ENCODE measurements at regions not wholly inside any gene's neighbourhood (a gene's known extent, or its start where the extent isn't known, plus 50 kb on each side); places are given as distances from the start of the nearest gene placed in this dataset.
A peak's percentile ranks its signal among the peaks of the same experiment; 100 is the strongest.
"Not testable (repeated sequence)": the region's sequence is repeated elsewhere in the genome, so short reads cannot be mapped to it uniquely, and the experiment has no call there.

DNA sequence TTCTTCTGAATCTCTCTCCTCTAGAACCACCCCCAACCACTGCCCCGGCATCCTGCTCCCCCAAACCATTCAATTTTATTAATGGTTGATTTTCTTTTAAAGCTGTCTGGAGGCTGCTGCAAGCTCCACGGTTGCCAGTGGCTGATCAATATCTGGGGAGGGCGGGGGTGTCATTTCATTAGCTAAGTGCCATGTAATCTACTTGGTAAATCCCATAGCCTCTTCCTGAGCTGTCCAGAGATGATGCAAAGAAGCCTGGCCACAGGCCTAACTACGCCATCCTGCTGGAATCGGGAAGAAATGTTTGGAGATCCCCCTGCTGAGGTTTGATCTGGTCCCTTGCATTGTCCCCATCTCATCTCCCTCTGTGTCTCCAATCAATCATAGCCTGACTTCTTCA, 440.1 kb downstream of the MIAT start:
- no peak for DNase-seq (ENCODE audit: low spot score)

- DNase-seq (ENCODE audit: low spot score) = peak; percentile 16
Observed at GRCh38 chr22:27097933-27098332, 440.5 kb downstream of the MIAT start.

GRCh38 chr22:27099946-27100722, 442.7 kb downstream of the MIAT start:
- no peak for DNase-seq (ENCODE audit: low spot score)

GRCh38 chr22:27100789-27101188, 443.4 kb downstream of the MIAT start:
- DNase-seq (ENCODE audit: low spot score) = peak; percentile 43

DNA sequence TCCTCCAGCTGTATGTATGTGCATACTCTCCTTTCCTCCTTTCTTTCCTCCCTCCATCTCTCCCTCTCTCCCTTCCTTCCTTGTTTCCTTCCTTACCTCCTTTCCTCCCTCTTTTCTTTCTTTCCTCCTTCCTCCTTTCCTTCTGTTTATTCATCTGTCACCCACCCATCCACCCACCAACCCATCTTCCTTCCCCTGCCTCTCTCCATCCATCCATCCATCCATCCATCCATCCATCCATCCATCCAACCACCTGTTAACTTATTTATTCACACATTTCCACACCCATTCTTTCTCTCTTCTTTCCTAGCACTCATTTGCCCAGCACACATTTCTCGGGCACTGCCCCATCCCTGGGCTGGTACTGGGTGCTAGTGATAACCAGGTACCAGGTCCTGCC, 443.9 kb downstream of the MIAT start:
- no peak for DNase-seq (ENCODE audit: low spot score)

DNA sequence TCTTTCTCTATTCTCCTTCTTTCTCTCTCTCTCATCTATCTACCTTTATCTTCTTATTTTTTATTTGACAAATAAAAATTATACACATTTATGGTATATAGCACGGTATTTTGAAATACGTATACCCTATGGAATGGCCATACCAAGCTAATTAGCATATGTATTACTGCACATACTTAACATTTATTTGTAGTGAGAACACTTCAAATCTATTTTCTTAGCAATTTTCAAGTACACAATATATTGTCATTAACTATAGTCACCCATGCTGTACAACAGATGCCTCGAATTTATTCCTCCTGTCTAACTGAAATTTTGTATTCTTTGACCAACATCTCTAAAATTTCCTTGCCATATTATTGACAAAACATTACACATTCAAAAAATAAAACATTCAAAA, 447.1 kb downstream of the MIAT start:
- DNase-seq (ENCODE audit: low spot score) = no peak

GRCh38 chr22:27105142-27106025, 448.0 kb downstream of the MIAT start:
- no peak for DNase-seq (ENCODE audit: low spot score)

- DNase-seq (ENCODE audit: low spot score) = no peak
Observed at GRCh38 chr22:27106985-27107384, 449.6 kb downstream of the MIAT start.

DNA sequence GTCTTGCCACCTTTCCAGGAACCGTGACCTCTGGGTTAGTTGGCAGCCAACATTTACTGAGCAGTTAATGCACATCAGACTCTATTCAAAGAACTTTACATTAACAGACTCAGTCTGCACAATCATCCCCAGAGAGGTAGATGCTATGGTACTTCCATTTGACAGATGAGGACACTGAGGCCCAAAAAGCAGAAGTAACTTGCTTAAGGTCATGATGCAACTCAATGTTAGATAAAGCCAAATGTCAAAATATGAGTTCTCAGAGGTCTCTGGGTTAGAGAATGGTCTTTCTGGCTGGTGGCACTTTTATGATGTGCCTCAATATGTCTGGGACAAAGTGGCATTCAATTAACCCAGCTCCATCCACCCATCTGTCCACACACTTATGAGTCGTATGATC, 450.0 kb downstream of the MIAT start:
- no peak for DNase-seq (ENCODE audit: low spot score)

DNA sequence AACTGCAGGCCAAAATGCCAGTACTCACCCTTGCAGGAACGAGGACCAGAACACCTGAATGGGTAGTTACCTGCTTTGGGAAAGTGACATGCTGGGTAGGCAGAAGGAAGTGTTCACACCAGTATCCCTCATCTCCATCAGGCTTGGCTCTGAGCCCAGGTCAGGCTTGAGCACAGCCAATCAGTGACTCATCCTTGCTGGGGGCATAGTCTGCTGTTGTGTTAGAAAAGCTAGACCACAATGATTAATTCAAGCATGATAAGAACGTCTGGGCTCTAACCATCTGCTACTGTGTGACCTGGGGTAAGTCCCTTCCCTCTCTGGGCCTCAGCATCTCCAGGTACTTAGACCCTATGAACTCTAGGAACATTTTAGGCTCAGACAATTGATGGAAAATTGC, 450.4 kb downstream of the MIAT start:
- DNase-seq (ENCODE audit: low spot score) = peak; percentile 86

GRCh38 chr22:27108425-27109114, 451.2 kb downstream of the MIAT start:
- no peak for DNase-seq (ENCODE audit: low spot score)

DNA sequence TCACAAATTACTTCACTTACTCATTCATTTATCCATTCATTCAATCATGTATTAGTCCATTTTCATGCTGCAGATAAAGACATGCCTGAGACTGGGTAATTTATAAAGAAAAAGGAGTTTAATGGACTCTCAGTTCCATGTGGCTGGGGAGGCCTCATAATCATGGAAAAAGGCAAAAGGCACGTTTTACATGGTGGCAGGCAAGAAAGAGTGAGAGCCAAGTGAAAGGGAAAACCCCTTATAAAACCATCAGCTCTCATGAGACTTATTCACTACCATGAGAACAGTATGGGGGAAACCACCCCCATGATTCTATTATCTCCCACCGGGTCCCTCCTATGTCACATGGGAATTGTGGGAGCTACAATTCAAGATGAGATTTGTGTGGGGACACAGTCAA, 452.0 kb downstream of the MIAT start:
- DNase-seq (ENCODE audit: low spot score) = not testable (repeated sequence)

GRCh38 chr22:27110665-27111451, 453.5 kb downstream of the MIAT start:
- DNase-seq (ENCODE audit: low spot score) = peak; percentile 61

DNA sequence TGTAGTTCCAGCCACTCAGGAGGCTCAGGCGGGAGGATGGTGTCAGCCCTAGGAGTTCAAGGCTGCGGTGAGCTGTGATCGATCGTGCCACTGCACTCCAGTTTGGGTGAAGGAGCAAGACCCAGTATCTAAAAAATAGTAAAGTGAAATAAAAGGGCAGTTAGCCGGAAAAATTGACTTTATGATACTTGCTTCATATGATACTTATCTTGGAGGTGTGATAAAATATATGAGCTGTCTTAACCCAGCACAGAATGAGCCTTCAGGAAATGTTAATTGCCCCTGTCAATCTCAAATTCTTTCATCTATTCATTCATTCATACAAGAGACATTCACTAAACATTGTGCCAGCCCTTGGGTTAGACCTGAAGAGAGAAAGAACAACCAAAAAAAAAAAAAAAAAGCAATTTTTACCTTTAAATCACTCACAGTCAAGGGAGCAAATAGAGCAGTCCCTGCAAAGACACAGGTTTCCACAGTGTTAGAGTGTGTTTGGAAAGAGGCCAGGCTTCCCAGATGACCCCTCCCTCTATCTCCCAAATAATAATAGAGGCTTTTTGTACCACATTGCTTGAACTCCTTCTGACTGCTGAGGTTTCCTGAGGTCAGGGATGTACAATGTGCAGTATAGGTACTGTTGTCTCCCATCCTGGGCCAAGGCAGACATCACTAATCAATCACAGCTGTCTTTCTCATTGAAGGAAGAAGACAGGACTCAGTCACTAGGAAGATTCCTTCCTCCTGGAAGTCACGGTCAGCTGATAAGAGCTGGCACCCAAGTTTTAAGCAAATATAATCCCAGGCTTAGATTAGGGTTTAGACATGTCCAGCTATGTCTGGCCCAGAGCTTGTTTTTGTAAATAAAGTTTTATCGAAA, 454.6 kb downstream of the MIAT start:
- no peak for DNase-seq (ENCODE audit: low spot score)

GRCh38 chr22:27113211-27113635, 455.8 kb downstream of the MIAT start:
- peak; percentile 89 for DNase-seq (ENCODE audit: low spot score)

GRCh38 chr22:27113641-27114040, 456.3 kb downstream of the MIAT start:
- DNase-seq (ENCODE audit: low spot score) = no peak

DNA sequence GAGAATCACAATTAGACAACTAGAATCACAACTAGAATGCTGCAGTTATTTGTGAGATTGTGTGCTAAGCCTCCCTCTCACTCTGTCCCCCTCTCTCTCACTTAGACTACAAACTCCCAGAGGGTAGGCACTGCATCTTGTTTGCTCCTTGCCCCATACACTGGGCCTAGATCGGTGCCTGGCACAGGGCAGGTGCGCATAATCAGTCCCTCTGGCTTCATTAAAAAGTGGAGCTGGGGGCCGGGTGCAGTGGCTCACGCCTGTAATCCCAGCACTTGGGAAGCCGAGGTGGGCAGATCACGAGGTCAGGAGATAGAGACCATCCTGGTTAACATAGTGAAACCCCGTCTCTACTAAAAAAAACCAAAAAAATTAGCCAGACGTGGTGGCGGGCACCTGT, 456.8 kb downstream of the MIAT start:
- no peak for DNase-seq (ENCODE audit: low spot score)

DNA sequence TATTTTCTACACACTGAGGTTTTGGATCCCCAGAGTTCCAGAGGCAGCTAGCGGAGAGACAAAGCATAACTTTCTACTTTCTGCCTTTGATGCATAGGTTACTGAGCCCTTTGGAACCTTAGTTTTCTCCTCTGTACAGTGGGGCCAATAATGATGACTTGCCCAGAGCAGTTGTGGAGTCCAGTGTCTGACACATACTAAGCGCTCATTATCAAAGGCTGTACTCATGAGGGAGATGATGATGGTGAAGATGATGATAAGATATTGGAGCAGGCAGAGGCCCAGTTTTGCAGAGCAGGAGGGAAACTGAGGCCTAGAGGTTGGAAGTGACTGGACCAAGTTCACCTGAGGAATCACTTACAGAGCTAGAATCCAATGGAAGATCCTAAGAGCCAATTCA, 458.0 kb downstream of the MIAT start:
- no peak for DNase-seq (ENCODE audit: low spot score)

DNA sequence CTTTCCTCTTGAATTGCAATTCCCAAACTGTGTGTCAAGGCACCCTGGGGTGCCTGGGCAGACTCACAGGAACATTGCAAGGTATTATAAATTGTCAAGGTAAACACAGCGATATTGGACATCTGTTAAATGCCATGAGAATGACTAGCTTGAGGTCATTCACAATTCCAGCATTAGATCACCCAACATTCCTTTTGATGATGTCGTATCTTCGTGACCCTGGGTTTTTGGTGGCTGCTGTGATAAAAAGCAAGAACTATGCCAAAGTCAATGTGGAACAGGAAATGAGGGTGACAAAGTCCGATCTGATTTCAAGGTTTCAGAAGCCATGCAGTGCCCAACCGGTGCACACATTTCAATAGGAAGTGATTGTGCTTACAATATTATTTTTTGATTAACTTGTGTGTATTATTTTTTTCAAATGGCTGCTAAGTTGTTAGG, 458.4 kb downstream of the MIAT start:
- peak; percentile 78 for DNase-seq (ENCODE audit: low spot score)

- DNase-seq (ENCODE audit: low spot score) = no peak
Observed at GRCh38 chr22:27116312-27117086, 459.1 kb downstream of the MIAT start.

All from SW480 (cell line).